ENCODE measurements at regions not wholly inside any gene's neighbourhood (a gene's known extent, or its start where the extent isn't known, plus 50 kb on each side); places are given as distances from the start of the nearest gene placed in this dataset.
A peak's percentile ranks its signal among the peaks of the same experiment; 100 is the strongest.

DNA sequence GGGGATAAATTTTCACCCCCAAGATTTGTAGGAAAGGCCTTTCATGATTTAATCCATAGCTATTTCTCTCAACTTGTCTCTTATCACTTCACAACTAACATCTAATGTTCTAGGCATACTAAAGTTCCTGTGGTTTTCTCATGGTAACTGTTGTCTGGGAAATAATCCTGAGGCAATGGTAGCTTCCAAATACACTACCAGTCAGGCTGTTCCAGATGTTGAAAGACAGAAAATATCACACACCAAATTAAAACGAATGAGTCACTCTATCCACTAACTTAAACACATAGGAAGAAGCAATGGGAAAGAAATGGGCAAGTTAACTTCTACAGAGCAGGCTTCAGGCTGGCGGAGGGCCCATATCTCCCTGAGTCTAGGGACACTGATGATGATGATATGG, 77.7 kb upstream of the MYO16 start:
- Mint-ChIP-seq H3K9me3 (ENCODE audit: low read depth) (peaks cover 6% of the 10 kb centered on the region), H3K27me3 (no peaks in the 10 kb centered on the region), H3K27ac (no peak overlapping the region), H3K4me1 (ENCODE audit: low read depth) (no peaks in the 10 kb centered on the region), H3K4me3 (ENCODE audit: low read depth) (no peak overlapping the region), H3K36me3 (ENCODE audit: insufficient read depth) (no peaks in the 10 kb centered on the region)
- DNase-seq (ENCODE audit: low spot score, unreplicated experiment): no peak
- no peak for TF ChIP-seq CTCF (IDR thresholded peaks at IDR 0.05; ENCODE audit: unreplicated experiment)

GRCh38 chr13:108558489-108558888, 70.9 kb upstream of the MYO16 start:
- DNase-seq (ENCODE audit: low spot score, unreplicated experiment): no peak
- Mint-ChIP-seq H3K9me3 (ENCODE audit: low read depth) (no peaks in the 10 kb centered on the region), H3K27ac (no peak overlapping the region), H3K4me3 (ENCODE audit: low read depth) (no peak overlapping the region), H3K4me1 (ENCODE audit: low read depth) (peaks cover 4% of the 10 kb centered on the region), H3K27me3 (no peaks in the 10 kb centered on the region), H3K36me3 (ENCODE audit: insufficient read depth) (no peaks in the 10 kb centered on the region)
- TF ChIP-seq CTCF (IDR thresholded peaks at IDR 0.05; ENCODE audit: unreplicated experiment): no peak

GRCh38 chr13:108560093-108560492, 69.3 kb upstream of the MYO16 start:
- DNase-seq (ENCODE audit: low spot score, unreplicated experiment): no peak
- Mint-ChIP-seq H3K4me3 (ENCODE audit: low read depth) (no peak overlapping the region), H3K4me1 (ENCODE audit: low read depth) (peaks cover 4% of the 10 kb centered on the region), H3K27me3 (no peaks in the 10 kb centered on the region), H3K36me3 (ENCODE audit: insufficient read depth) (no peaks in the 10 kb centered on the region), H3K9me3 (ENCODE audit: low read depth) (peaks cover 8% of the 10 kb centered on the region), H3K27ac (no peak overlapping the region)
- TF ChIP-seq CTCF (IDR thresholded peaks at IDR 0.05; ENCODE audit: unreplicated experiment): no peak

DNA sequence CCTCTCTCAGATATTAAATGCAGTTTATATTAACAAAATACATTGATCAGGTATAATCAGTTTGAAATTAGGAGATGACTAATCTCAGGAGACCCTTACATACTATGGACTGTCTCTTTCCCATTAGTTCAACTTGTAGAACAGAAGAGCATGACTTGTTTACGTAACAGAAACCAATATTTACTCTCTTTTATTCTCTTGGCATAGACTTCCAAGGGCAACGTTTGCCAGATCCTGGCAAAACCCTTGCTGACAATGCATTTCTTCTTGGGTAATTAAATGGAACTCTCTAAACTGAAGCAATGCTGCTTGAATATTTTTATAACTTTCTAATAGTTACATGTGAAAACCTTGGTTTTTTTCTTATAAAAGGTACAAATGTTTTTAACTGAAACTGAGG, 68.3 kb upstream of the MYO16 start:
- no peak overlapping the region for H3K4me3 Mint-ChIP-seq (ENCODE audit: low read depth)
- TF ChIP-seq CTCF (IDR thresholded peaks at IDR 0.05; ENCODE audit: unreplicated experiment): no peak
- H3K36me3 Mint-ChIP-seq (ENCODE audit: insufficient read depth): no peaks in the 10 kb centered on the region
- H3K27me3 Mint-ChIP-seq: no peaks in the 10 kb centered on the region
- DNase-seq (ENCODE audit: low spot score, unreplicated experiment): no peak
- H3K4me1 Mint-ChIP-seq (ENCODE audit: low read depth): peaks cover 4% of the 10 kb centered on the region
- peak overlapping the region; percentile 34 for H3K27ac Mint-ChIP-seq
- H3K9me3 Mint-ChIP-seq (ENCODE audit: low read depth): peaks cover 15% of the 10 kb centered on the region

- Mint-ChIP-seq H3K9me3 (ENCODE audit: low read depth) (peaks cover 15% of the 10 kb centered on the region), H3K27me3 (peaks cover 3% of the 10 kb centered on the region), H3K36me3 (ENCODE audit: insufficient read depth) (no peaks in the 10 kb centered on the region), H3K27ac (no peak overlapping the region), H3K4me3 (ENCODE audit: low read depth) (no peak overlapping the region), H3K4me1 (ENCODE audit: low read depth) (peaks cover 3% of the 10 kb centered on the region)
- DNase-seq (ENCODE audit: low spot score, unreplicated experiment): no peak
- TF ChIP-seq CTCF (IDR thresholded peaks at IDR 0.05; ENCODE audit: unreplicated experiment): no peak
Measured at GRCh38 chr13:108566413-108567170, 62.8 kb upstream of the MYO16 start.

Data from progenitor cell of endocrine pancreas (in vitro differentiated cells).